ENCODE measurements at regions not wholly inside any gene's neighbourhood (a gene's known extent, or its start where the extent isn't known, plus 50 kb on each side); places are given as distances from the start of the nearest gene placed in this dataset.

DNA sequence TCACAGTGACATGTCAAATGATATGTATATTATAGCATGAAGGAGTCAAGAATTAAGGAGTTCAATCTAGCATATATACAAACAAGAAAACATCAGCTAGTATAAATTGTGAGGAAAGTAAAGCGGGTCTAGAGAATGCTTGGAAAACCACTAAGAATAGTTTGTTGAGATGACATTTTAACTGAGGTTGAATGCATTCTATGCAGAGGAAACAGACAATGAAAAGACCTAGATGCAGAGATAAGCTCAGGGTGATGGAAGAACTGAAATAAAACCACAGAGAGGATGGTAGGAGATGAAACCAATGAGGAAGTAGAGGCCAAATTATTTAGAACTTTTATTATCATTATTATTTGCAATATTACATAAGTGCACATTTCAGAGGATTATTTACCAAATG is 803.6 kb upstream of the FANCL start:
- H3K27ac ChIP-seq = no peak overlapping the region
- no peaks in the 10 kb centered on the region for H3K9me3 ChIP-seq (ENCODE audit: severe bottlenecking)
- H3K27me3 ChIP-seq (ENCODE audit: insufficient read depth, low read depth, severe bottlenecking) = no peaks in the 10 kb centered on the region
- TF ChIP-seq, protein P1, sequence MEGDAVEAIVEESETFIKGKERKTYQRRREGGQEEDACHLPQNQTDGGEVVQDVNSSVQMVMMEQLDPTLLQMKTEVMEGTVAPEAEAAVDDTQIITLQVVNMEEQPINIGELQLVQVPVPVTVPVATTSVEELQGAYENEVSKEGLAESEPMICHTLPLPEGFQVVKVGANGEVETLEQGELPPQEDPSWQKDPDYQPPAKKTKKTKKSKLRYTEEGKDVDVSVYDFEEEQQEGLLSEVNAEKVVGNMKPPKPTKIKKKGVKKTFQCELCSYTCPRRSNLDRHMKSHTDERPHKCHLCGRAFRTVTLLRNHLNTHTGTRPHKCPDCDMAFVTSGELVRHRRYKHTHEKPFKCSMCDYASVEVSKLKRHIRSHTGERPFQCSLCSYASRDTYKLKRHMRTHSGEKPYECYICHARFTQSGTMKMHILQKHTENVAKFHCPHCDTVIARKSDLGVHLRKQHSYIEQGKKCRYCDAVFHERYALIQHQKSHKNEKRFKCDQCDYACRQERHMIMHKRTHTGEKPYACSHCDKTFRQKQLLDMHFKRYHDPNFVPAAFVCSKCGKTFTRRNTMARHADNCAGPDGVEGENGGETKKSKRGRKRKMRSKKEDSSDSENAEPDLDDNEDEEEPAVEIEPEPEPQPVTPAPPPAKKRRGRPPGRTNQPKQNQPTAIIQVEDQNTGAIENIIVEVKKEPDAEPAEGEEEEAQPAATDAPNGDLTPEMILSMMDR (IDR thresholded peaks at IDR 0.05; ENCODE audit: low read depth, low read length) = no peak
- DNase-seq = no peak
- H3K4me3 ChIP-seq (ENCODE audit: low read depth, low read length) = no peak overlapping the region
- H3K36me3 ChIP-seq = no peaks in the 10 kb centered on the region

DNA sequence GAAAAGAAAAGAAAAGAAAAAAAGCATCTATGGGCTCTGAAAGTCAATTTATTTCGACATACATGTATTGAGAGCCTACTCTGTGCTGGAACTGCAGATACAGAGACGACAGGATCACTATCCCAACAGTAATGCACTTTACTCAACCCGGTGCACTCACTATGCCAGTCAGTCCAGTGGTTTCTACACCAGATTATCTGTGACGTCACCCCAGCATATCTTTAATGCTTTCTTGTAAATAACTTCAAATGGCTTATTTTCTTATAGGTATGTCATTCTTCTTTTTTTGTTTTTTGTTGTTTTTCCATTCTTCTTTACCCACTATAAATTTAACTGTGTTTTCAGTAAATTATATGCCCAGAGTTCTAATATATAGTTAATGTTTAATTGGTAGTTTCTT is 800.0 kb upstream of the FANCL start:
- Histone ChIP-seq H3K27me3 (ENCODE audit: insufficient read depth, low read depth, severe bottlenecking) (no peaks in the 10 kb centered on the region), H3K36me3 (no peaks in the 10 kb centered on the region), H3K27ac (no peak overlapping the region), H3K9me3 (ENCODE audit: severe bottlenecking) (no peaks in the 10 kb centered on the region), H3K4me3 (ENCODE audit: low read depth, low read length) (no peak overlapping the region)
- DNase-seq = no peak
- TF ChIP-seq, protein P1 (IDR thresholded peaks at IDR 0.05; ENCODE audit: low read depth, low read length) = no peak

DNA sequence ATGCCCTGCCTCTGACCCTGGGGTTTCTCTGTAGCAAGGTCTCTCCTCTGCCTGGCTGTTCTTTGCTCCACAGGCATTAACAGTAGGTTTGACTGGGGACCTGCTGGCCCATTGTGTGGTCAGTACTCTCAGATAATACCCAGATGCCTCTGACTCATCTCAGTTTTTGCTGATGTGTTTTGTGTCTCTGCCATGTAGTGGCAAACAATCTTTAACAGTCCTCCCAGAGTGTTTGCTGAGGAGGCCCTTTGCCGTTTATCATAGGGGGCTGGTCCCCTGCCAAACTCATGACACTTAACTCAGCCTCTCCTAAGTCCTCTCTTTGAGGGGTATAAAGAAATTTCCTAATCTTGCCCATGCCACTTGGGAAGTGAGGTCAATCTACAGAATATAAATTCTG is 793.7 kb upstream of the FANCL start:
- DNase-seq = no peak
- H3K36me3 ChIP-seq = no peaks in the 10 kb centered on the region
- H3K4me3 ChIP-seq (ENCODE audit: low read depth, low read length) = no peak overlapping the region
- H3K9me3 ChIP-seq (ENCODE audit: severe bottlenecking) = no peaks in the 10 kb centered on the region
- no peak overlapping the region for H3K27ac ChIP-seq
- no peaks in the 10 kb centered on the region for H3K27me3 ChIP-seq (ENCODE audit: insufficient read depth, low read depth, severe bottlenecking)
- TF ChIP-seq, protein P1 (IDR thresholded peaks at IDR 0.05; ENCODE audit: low read depth, low read length) = no peak

DNA sequence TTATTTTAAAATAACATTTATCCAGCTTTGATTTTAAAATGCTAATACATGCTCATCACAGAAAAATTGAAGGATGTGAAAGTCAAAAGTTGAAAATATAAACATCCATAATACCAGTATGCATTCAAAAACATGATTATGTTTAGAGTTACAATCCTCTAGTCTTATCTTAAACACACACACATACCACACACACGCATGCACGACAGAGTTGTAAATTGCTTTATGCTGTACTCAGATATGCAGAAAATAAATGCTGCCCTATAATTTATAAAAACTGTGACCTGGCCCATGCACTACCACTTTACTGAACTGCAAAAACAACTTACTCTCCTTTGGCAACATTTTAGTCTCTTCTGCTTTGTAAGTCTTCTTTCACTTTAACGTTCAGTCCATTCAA is 793.0 kb upstream of the FANCL start:
- no peak overlapping the region for H3K4me3 ChIP-seq (ENCODE audit: low read depth, low read length)
- DNase-seq = no peak
- H3K27ac ChIP-seq = no peak overlapping the region
- H3K9me3 ChIP-seq (ENCODE audit: severe bottlenecking) = no peaks in the 10 kb centered on the region
- no peaks in the 10 kb centered on the region for H3K36me3 ChIP-seq
- TF ChIP-seq, protein P1 (IDR thresholded peaks at IDR 0.05; ENCODE audit: low read depth, low read length) = no peak
- no peaks in the 10 kb centered on the region for H3K27me3 ChIP-seq (ENCODE audit: insufficient read depth, low read depth, severe bottlenecking)

DNA sequence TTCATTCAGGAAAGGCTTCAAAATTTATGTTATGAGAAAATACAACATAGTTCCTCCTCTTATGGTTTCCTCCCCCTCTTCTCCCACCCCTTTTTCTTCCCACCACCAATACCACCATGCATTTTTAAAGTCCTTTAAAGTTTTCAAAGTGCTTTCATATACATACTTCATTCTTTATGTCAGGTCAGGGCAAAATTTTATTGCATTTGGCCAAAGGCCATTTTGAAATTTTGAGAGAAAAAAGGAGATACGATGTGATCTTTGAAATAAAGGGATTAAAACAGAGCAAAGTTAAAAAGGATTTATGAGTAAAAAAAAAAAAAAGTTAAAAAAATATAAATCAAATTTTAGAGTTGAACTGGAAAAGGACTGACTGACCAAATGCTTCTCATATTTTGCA is 792.5 kb upstream of the FANCL start:
- no peaks in the 10 kb centered on the region for H3K9me3 ChIP-seq (ENCODE audit: severe bottlenecking)
- no peak overlapping the region for H3K27ac ChIP-seq
- no peaks in the 10 kb centered on the region for H3K27me3 ChIP-seq (ENCODE audit: insufficient read depth, low read depth, severe bottlenecking)
- H3K4me3 ChIP-seq (ENCODE audit: low read depth, low read length) = no peak overlapping the region
- no peak for DNase-seq
- TF ChIP-seq, protein P1 (IDR thresholded peaks at IDR 0.05; ENCODE audit: low read depth, low read length) = no peak
- no peaks in the 10 kb centered on the region for H3K36me3 ChIP-seq

DNA sequence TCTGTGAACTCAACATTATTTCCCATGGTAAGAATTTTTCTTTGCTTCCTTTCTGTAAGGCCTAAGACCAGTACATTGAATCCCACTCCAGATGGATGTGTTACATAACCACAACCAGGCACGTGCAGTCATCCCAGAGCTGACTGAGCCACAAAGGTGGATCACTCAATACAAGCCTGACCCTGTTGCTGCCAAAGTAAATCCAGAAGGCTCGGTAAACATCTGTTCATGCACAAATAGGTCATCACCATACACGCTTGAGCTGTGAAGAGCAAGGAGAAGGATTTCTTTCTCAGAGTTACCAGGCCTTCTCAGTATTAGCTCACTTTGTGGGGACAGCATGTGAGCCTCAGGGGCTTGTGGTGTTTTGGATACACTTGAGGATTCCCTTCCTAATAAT is 791.4 kb upstream of the FANCL start:
- no peak for DNase-seq
- Histone ChIP-seq H3K4me3 (ENCODE audit: low read depth, low read length) (no peak overlapping the region), H3K27me3 (ENCODE audit: insufficient read depth, low read depth, severe bottlenecking) (no peaks in the 10 kb centered on the region), H3K36me3 (no peaks in the 10 kb centered on the region), H3K27ac (no peak overlapping the region), H3K9me3 (ENCODE audit: severe bottlenecking) (no peaks in the 10 kb centered on the region)
- TF ChIP-seq, protein P1 (IDR thresholded peaks at IDR 0.05; ENCODE audit: low read depth, low read length) = no peak

All from WERI-Rb-1 (cell line).